GM19467 (cell line): ENCODE measurements at regions not wholly inside any gene's neighbourhood (a gene's known extent, or its start where the extent isn't known, plus 50 kb on each side); places are given as distances from the start of the nearest gene placed in this dataset.

Experiments used
- ATAC-seq: cut with Tn5 transposase; IDR thresholded peaks from one replicate; pipeline ENCODE4 v1.9.1; 2021; ENCODE audit warnings: mild to moderate bottlenecking, moderate library complexity; ENCODE audit not compliant: unreplicated experiment

DNA sequence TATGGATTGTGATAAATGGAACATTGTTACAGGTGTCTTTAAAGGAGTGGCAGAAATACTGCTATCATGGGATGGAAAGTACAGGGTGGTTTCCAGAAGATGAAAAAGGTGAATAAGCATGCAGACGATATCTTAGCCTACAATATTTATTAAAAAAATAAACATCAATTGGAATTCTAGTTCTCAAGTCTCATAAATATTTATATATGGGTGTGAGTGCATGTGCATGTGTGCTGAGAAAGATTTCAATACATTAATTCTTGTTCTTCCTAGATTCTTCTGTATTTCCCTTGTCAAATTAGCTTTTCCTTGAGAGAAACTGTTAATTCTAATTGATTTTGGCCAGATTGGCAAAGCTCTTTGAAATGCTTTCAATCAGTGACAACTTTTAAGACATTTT lies 618.2 kb downstream of the METTL15 start:
- no peak for ATAC-seq

DNA sequence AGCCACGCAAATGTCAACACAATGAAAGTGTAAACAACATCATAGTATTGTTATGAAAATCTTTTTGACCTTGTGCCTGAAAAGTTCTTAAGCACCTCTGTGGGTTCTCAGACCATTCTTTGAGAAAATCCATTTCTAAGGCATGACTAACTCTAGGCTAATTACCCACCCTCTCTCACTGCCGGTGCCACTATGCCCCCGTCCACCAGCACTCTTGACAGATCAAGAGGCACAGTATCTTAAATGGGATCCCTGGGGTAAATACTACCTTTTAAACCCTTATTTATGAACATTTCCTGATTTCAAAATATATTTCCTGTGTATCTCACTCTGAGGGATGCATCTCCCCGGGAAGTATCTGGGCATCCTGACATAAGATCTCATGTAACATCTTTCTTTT lies 607.5 kb downstream of the METTL15 start:
- no peak for ATAC-seq

DNA sequence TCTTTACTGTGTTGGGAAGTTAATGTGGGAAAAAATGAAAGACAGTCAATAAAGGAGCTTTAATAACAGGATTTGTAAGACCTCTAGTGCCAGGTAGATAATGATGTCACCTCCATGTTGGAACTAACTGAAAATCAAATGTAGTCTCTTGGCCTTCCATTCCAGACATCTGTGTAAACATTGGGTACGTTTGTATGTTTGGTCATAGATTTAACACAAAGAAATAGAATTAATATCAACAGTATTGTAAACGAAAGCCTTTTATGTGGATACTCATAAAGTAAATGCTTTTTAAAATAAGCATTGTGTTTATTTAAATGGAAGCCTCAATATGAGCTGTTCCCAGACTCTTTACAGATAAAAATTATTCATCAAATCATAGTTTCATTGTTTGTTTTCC lies 605.7 kb downstream of the METTL15 start:
- no peak for ATAC-seq

DNA sequence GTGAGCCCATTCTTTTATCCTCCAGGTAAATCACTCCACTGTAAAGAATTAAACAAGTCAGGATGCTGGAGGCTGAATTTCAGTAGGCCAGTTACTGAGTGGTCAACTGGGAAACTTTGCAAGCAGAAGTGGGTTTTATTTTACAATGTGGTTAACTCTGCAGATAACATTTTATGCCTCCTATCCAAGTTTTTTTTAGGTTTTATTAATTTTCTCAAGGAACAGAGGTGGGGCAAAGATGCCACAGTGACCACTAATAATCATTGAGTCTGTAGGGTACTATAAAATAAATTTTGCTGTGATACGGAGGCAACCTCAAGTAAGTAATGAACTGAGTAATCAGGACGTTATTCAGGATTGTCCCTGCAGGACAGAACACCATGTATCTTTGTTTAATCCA lies 599.9 kb downstream of the METTL15 start:
- ATAC-seq = no peak

DNA sequence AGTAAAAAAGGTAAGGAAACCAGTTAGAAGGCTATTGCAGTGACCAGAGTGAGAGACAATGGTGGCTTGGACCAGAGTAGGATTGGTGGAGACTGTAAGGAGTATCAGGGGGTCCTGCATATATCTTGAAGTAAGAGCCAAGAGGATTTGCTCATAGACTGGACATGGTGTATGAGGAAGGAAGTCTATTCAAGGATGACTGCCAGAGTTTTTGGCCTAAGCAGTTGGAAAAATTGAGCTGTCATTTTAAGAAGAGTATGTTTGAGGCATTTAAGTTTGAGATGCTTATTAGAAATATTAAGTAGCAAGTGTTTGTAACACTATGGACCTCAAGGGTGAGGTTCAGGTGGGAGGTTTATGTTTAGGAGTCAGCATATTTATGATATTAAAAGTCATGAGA lies 596.6 kb downstream of the METTL15 start:
- ATAC-seq = no peak

DNA sequence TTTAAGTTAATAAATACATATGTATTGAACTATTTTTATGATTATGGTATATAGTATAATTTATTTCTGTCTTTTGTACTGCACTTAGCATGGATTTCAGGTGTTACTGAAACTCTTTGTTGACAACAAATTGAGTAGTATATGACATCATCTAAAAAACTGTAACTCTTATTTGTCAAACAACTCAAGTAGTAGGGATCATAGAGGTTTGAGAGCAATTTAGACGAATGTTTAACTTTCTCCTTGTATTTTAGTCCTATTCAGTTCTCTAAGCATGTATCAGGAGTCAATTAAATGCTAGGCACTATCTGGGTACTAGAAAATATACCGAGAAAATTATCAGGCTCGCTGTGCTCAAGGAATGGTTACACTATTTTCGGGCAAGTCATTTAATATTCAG lies 595.2 kb downstream of the METTL15 start:
- no peak for ATAC-seq

DNA sequence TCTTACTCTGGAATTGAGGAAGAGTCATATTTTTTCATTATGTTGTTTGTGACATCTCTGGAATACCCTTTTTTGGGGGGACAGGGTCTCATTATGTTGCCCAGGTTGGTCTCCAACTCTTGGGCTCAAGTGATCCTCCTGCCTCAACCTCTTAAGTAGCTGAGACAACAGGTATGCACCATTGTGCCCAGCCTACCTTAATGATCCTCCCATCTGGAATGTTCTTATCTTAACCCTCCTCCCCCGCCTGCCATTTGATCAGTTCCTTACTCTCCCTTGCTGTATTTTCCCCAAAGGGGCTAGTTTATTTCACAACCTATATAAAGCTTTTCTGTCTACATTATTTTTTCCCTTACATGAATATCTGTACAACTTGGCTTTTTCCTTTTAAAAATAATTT lies 594.7 kb downstream of the METTL15 start:
- ATAC-seq = no peak

DNA sequence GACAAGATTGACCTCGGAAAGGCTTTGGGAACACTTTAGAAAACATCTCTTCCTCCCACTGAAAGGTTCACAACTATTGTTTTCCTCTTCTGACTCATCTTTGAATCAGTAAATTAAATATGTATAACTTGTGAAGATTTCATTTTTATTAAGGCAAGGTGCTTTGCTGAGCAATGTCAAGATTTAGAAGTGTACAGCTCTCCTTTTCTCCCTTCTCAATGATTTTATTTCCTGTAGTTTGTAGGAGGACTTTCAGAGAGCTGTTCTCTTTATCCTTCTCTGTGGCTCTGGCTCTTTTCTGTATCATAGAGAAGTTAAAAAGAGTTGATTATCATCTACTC lies 594.2 kb downstream of the METTL15 start:
- no peak for ATAC-seq

DNA sequence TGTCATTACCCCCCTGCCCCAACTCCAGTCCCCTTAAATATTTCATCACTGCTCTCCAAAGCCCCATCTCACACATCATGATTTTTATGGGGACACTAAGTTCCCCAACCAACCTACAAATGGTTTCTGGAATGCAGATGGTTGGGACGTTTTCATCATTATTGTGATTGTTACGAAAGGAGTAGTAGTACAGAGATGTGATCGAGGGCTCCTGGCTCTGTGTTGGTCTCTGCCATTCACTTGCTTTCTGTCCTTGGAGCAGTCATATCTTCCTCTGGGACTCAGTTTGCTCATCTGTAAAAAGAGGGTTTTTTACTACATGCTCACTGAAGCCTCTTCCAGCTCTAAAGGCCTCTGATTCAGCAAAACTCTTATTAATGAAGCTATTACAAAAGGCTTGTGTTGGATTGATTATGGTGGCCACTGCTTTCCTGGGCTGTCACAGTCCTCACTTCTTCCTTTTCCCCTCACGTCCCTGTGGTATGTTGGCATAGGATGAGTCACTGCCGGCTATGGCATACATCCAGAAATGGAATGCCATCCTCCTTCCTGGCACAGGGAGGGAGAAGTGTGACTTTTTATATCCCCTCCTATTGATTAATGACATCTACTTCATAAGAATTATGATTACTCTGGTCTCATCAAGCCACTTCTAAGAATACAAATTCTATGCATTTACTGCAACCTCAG lies 593.7 kb downstream of the METTL15 start:
- ATAC-seq = no peak

DNA sequence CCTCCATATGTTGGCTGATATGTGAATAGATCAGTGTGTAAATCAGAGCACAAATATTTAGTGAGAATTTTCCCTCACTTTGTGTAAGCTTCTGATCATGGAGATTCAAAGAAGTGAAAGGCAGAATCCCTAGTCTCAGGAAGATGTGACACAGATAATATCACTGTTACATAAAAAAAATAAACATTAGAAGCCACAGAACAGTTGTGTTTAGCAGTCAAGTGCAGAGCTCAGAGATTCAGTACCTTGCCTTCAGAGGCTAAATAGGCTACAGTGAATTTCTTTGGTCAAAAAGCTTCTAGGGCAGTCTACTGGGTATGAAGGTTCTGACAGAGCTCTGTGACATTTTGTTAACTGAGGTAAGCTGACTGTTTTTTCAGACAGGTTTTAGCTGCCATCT lies 591.5 kb downstream of the METTL15 start:
- ATAC-seq = no peak

DNA sequence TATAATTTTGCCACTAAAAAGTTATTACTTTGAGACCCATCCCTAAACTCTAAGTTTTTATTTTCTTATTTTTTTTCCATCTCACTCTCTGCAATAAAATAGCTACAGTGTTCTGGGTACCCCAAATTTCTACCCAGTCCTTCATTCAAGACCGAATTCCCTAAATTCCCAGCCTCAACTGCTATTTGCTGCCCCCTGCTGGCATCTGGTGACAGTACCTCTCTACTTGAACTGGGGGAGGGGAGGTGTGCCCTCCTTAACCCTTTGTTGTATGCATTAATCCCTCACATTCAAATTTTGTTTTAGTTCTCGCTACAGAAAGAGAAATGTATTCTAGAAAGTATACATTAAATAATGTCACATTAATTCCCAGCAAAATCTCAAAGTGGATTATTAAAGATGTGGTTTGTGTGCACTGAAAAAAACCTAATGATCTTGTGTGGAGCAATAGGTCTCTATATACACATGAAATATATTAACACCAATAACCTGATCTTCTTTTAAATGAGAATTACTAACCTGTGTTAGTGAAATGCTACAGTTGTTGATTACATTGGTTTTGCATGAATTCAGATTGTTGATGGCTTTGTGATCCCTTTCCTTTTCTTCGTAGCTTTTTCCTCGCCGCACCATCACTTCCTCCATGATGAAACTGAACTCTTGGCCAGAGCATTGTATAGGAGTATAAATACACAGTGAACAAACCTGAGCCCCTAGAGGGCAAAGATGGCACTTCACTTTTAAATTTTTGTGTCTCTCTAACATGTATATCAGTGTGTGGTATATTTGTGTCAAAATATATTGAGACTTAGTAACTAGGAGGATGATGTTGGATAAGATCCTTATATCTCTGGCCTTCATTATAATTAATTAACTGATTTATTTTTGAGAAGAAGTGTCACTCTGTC lies 590.0 kb downstream of the METTL15 start:
- no peak for ATAC-seq

DNA sequence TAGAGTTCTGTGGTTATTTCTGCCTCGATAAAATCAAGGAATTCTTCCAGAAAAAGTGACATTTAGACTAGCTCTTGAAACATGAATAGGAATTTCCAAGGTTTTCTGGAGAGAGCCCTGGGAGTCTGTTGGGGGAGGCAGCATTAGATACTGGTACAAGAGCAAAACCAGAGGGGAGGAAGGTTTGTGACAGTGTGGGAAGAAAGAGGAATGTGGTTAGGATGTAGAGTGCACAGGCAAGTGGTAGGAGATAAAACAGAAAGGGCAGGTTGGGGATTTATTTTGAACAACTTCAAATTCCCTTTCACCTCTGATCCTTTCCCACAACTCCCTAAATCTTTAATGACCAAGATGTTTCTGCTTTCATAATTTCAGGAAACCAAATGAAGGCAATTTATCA lies 588.4 kb downstream of the METTL15 start:
- no peak for ATAC-seq

DNA sequence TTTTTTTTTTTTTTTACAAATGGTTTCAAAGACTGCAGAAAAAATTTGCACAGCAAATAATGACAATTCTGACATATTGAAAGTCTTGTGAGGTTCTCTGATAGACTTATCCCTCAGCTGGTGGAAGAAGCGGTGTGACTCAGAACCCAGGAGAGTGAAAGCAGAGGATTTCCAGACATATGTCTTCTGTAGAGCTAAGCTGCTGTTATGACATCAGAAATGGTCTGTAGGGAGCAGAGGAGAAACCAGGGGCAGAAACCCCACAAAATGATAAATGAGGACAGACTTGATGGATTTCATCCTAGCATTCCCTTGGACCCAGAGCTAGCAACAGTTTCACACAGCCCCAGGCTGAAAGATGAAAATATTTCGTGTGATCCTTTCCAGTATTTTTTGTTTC lies 582.6 kb downstream of the METTL15 start:
- no peak for ATAC-seq

DNA sequence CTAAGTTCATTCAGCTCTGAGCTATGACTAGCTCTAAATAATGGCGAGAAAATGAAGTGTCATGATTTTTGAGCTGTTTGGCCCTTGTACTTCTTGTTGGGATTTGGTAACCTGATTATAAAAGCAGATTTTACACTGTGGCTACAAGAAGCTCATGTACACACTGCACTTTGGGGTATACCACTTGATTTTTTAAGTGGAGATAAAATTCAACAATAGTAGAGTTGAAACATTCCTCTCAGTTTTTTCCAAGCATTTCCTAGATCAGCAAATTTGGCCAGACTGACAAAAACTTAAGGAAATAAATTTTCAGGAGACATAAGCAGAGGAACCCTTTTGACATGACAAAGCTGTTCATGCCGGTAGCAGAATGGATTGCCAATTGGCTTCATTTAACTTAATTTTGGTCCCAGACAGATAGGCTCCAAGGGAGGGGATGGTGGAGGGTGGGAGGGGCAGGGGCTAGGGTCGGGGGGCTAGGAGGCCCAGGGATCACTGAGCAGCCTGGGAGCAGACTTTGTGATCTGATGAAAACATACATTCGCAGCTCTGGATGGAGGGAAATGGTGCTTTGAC lies 575.9 kb downstream of the METTL15 start:
- no peak for ATAC-seq

DNA sequence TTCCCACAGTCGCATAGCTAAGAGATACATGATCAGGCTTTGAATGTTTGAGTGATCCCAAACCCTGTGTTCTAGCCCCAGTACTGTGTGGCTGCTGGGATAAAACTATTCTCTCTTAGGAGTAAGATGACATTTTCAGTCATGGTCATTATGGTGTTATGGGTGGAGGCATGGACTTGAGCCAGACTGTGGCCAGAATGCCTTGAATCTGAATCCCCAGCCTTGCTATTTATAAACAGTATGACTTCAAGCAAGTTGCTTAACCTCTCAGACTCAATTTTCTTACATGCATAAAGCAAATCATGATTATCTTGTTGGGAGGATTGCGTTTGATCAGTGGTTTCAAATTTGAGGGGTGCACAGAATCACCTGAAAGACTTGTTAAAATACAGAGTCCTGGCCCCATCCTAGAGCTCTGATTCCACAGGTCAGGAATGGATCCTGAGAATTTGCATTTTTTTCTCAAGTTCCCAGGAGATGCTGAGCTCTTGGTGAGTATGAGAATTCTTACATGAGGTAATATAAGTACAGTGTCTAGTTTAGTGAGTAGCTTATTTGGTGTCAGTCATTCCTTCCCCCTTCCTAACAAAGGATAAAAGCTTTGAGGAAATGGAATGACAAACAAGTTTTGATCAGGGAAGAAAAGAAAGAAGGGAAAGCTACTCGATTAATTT lies 571.7 kb downstream of the METTL15 start:
- ATAC-seq = no peak

DNA sequence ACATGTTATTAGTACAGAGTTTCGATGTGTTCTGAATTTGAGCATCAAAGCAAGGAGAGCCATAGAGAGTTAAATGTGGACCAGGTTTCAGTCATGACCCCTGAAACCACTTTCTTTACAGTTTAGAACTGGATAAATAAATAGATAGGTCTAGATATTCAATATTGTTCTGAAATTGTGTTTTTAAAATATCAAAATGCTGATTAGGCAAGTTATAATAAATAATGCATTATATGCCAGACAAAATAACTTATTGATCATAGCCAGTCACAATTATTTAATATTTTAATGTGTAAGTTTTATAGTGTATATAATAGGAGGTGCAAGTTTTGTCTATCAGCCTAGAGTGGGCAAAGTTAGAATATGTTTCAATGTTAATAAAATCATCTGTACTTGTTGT lies 569.5 kb downstream of the METTL15 start:
- ATAC-seq = no peak

DNA sequence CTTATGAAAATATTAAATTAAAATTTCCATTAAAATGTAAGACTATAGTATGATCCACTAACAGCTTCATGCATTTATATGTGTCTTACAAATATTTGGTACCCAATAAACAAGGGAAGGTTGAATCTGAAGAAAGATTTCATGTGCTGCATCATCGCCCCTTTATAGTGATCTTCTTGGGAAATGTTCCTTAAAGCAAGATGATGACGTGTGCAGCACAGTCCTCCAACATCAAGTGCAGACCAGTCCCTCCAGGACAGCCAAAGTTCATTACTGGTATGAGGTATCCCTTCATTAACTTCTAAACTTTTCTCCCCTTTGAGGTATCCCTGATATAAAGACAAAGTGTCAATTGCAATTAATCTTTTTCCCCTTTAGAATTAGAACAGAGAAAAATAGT lies 567.0 kb downstream of the METTL15 start:
- ATAC-seq = no peak

DNA sequence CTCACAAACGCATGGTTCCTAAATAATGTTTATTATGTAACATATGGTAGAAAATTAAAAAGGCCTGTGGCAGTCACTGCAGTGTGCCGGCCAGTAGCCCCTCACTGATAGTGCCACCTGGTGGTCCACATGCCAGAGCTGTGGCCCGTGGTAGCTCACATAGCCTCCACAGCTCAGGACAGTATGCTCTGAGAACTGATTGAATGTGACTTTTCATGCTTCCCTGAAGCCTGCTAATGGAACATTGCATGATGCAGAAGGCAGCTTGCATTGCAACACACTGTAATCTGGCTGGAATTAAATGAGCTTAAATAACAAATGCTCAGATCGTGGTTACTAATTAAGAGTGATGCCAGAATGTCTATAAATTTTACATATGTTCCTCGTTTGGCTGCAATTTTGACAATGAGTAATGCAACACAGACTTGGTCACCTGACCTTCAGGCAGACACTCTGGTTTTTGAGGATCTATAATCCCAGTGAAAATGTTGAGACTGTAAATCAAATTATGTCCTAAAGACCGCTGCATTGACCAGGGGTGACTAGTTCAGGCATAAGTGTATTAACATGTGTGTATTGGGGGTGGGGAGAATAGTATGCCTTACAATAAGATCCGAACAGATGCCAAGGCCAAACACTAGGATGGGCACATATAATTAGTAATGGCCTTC lies 566.4 kb downstream of the METTL15 start:
- no peak for ATAC-seq

DNA sequence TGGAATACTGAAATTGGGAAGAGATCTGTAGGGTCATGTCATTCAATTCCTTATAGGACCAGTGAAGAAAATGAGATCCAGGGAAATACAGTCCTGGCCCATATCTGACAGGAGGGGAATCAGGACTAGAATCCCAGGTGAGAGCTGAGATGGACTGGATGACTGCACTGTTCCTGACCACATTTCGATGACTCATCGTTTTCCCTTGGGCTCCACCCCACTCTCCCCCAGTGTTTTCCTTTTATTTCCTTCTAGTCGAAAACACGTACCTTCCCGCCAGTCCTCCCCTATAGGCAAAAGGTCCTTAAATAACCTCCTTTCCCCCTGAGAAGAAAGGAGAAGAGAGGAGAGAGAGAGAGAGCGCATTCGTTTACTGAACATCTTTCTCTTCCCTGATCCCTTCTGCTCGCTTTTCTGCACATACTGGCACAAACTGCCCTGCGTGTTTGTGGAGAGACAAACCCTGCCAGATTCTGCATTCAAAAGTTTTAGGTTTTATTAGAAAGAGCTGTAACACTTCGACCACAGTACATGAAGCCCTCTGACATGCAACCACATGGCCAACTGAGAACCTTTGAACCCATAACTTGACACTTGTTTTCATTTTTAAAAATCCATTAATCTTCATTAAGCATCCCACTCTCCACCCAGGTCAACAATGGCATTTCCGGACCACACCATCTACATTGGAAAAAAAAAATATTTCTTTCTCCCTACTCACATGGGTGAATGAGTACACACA lies 565.7 kb downstream of the METTL15 start:
- no peak for ATAC-seq

DNA sequence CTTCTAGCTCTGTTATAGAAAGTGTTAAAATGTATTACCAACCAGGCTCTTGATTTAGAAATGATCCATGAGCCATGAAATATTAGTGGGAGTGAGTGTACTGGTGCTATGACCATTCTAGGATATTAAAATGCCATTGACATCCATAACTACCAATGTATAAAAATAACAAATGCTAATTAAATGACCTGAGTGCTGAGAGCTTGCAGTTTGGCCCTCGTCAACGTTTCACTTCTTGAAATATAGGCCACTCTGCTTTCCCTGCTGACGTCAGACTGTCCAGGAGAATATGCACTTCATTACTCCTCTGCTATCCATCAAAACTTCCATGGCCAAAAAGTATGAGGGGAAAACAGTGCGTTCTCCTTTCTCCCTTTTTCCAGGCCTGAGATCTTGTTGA lies 563.1 kb downstream of the METTL15 start:
- no peak for ATAC-seq
